CD14-positive monocyte (primary cell): ENCODE measurements at regions not wholly inside any gene's neighbourhood (a gene's known extent, or its start where the extent isn't known, plus 50 kb on each side); places are given as distances from the start of the nearest gene placed in this dataset.

Experiments
- DNase-seq, 3 donors: peaks; one replicate each; pipeline ENCODE4 v3.0.0-alpha.2; 2011 to 2022
- H2AFZ ChIP-seq: 2 replicates; pipeline ENCODE4 v1.6.0; 2012; ENCODE audit warnings: mild to moderate bottlenecking, low read depth, low read length, inconsistent platforms; ENCODE audit not compliant: insufficient read depth, poor library complexity, severe bottlenecking
- H3K27ac ChIP-seq, 2 donors: 1 replicate in 1 of 2; 2 replicates in 1 of 2; pipeline ENCODE4 v1.5.1; 2012 to 2013; ENCODE audit warnings: low read length in 2 of 2, control low read depth in 1 of 2, inconsistent platforms in 1 of 2, low read depth in 1 of 2, mild to moderate bottlenecking in 1 of 2
- H3K27me3 ChIP-seq, 2 donors: one replicate each; pipeline versions ENCODE4 v1.6.0 to v1.6.1; 2011 to 2013; ENCODE audit warnings: low read length in 2 of 2; ENCODE audit not compliant: control insufficient read depth in 2 of 2, insufficient read depth in 2 of 2
- H3K36me3 ChIP-seq, 2 donors: replicated peaks in 1 of 2; 1 replicate in 1 of 2; 2 replicates in 1 of 2; pipeline versions ENCODE4 v1.5.1 to v1.6.1; 2012 to 2013; ENCODE audit warnings: low read length in 2 of 2, control low read depth in 1 of 2, inconsistent platforms in 1 of 2, mild to moderate bottlenecking in 1 of 2; ENCODE audit not compliant: insufficient read depth in 2 of 2, control insufficient read depth in 1 of 2
- H3K4me1 ChIP-seq, 2 donors: 1 replicate in 1 of 2; 2 replicates in 1 of 2; pipeline versions ENCODE4 v1.5.1 to v1.6.1; 2012 to 2013; ENCODE audit warnings: low read length in 2 of 2, control low read depth in 1 of 2, inconsistent platforms in 1 of 2, mild to moderate bottlenecking in 1 of 2, moderate library complexity in 1 of 2; ENCODE audit not compliant: insufficient read depth in 2 of 2, control insufficient read depth in 1 of 2
- H3K4me2 ChIP-seq: replicated peaks from 2 replicates; pipeline ENCODE3; 2012; ENCODE audit warnings: low read length, moderate library complexity, mild to moderate bottlenecking; ENCODE audit not compliant: poor library complexity, severe bottlenecking; ENCODE audit errors: extremely low read depth
- H3K4me3 ChIP-seq, 3 experiments: fragments of 200-600 bp in 1 of 3; sonication (generic) in 1 of 3; replicated peaks in 1 of 3; 1 replicate in 2 of 3; 2 replicates in 1 of 3; pipeline ENCODE4 v1.5.1; 2011 to 2013; ENCODE audit warnings: low read length in 3 of 3, mild to moderate bottlenecking in 3 of 3, control low read depth in 2 of 3, low read depth in 2 of 3, inconsistent platforms in 1 of 3, moderate library complexity in 1 of 3
- H3K79me2 ChIP-seq: 2 replicates; pipeline ENCODE4 v1.6.0; 2012; ENCODE audit warnings: mild to moderate bottlenecking, control low read depth, inconsistent platforms, low read length, moderate library complexity; ENCODE audit not compliant: insufficient read depth
- H3K9ac ChIP-seq: 2 replicates; pipeline ENCODE4 v1.6.0; 2017; ENCODE audit warnings: low read length, mild to moderate bottlenecking; ENCODE audit not compliant: insufficient read depth, poor library complexity, severe bottlenecking
- H3K9me3 ChIP-seq, 2 donors: replicated peaks in 1 of 2; 1 replicate in 1 of 2; 2 replicates in 1 of 2; pipeline versions ENCODE4 v1.5.1 to v1.6.1; 2012 to 2013; ENCODE audit warnings: low read length in 2 of 2, control low read depth in 1 of 2; ENCODE audit not compliant: control insufficient read depth in 1 of 2, insufficient read depth in 1 of 2
- H4K20me1 ChIP-seq: 2 replicates; pipeline ENCODE4 v1.6.0; 2012; ENCODE audit warnings: mild to moderate bottlenecking, low read length, control low read depth, moderate library complexity; ENCODE audit not compliant: insufficient read depth
- H3K27ac Mint-ChIP-seq, 7 donors: one replicate each; pipeline ENCODE4 v1.8.0; 2020; ENCODE audit warnings: mild to moderate bottlenecking in 7 of 7, mixed read lengths in 7 of 7, moderate library complexity in 6 of 7, inconsistent platforms in 2 of 7
- H3K27me3 Mint-ChIP-seq, 3 donors: one replicate each; pipeline ENCODE4 v1.8.0; 2021 to 2022; ENCODE audit warnings: low read depth in 3 of 3, mild to moderate bottlenecking in 3 of 3, mixed read lengths in 3 of 3, moderate library complexity in 3 of 3, inconsistent platforms in 1 of 3
- H3K36me3 Mint-ChIP-seq, 2 donors: one replicate each; pipeline ENCODE4 v1.8.0; 2020; ENCODE audit warnings: mixed read lengths in 2 of 2, inconsistent platforms in 1 of 2, mild to moderate bottlenecking in 1 of 2
- H3K4me1 Mint-ChIP-seq: one replicate; pipeline ENCODE4 v1.8.0; 2020; ENCODE audit warnings: mild to moderate bottlenecking, mixed read lengths
- H3K4me3 Mint-ChIP-seq, 2 donors: one replicate each; pipeline ENCODE4 v1.8.0; 2020; ENCODE audit warnings: mild to moderate bottlenecking in 2 of 2, mixed read lengths in 2 of 2, moderate library complexity in 1 of 2
- H3K9me3 Mint-ChIP-seq, 7 donors: one replicate each; pipeline ENCODE4 v1.8.0; 2020 to 2022; ENCODE audit warnings: mixed read lengths in 7 of 7, mild to moderate bottlenecking in 6 of 7, moderate library complexity in 6 of 7, inconsistent platforms in 2 of 7
- WGBS: methylation state at CpG from one replicate; pipeline ENCODE4 v1.1.5; 2013; ENCODE audit warnings: missing lambda C conversion rate; ENCODE audit not compliant: insufficient coverage; 5-methylcytosine and 5-hydroxymethylcytosine counted together
- intact Hi-C, 2 donors: fragments of 100-400 bp; cut with micrococcal nuclease; formaldehyde crosslinking; loops; one replicate each; pipeline versions ENCODE4 v1.15.0 to v1.15.1; 2023
- TF ChIP-seq, protein P1 (sequence below): fragments of 200-600 bp; IDR thresholded peaks from one replicate; pipeline ENCODE4 v1.8.0; 2022; ENCODE audit warnings: antibody characterized with exemption, mild to moderate bottlenecking

DNA sequence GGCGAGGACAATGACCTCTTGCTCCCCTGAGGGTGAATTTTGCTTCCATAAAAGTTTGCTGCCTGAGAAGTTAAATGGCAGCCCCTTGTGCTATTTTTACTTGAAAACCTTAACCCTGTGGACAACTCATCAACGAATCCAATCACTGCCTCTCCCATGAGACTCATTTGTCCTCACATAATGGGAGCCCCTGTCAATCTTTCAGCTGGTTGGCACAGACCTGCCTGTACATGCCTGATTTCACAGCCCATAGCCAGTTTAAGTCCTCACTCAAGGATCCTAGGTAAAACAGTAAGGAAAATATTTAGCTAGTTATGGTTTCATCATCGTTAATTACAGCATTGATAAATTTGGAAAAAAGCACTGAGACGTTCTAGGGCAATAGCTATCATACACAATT lies 207.4 kb downstream of the NHLRC3 start:
- H3K9ac ChIP-seq: no peak overlapping the region
- WGBS: 44% methylated on average over 1 of the region's 4 CpGs
- H3K4me2 ChIP-seq: no peak overlapping the region
- no peaks in the 10 kb centered on the region for H3K4me1 Mint-ChIP-seq
- TF ChIP-seq, protein P1, sequence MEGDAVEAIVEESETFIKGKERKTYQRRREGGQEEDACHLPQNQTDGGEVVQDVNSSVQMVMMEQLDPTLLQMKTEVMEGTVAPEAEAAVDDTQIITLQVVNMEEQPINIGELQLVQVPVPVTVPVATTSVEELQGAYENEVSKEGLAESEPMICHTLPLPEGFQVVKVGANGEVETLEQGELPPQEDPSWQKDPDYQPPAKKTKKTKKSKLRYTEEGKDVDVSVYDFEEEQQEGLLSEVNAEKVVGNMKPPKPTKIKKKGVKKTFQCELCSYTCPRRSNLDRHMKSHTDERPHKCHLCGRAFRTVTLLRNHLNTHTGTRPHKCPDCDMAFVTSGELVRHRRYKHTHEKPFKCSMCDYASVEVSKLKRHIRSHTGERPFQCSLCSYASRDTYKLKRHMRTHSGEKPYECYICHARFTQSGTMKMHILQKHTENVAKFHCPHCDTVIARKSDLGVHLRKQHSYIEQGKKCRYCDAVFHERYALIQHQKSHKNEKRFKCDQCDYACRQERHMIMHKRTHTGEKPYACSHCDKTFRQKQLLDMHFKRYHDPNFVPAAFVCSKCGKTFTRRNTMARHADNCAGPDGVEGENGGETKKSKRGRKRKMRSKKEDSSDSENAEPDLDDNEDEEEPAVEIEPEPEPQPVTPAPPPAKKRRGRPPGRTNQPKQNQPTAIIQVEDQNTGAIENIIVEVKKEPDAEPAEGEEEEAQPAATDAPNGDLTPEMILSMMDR: no peak
- H3K9me3 Mint-ChIP-seq: no peaks in the 10 kb centered on the region
- peaks cover 0 to 2% (median 0%) of the 10 kb centered on the region in 3 donors for H3K27me3 Mint-ChIP-seq
- no peaks in the 10 kb centered on the region for H3K36me3 ChIP-seq
- no peaks in the 10 kb centered on the region for H4K20me1 ChIP-seq
- no peak overlapping the region for H2AFZ ChIP-seq
- H3K27ac ChIP-seq: no peak overlapping the region
- H3K27me3 ChIP-seq: no peaks in the 10 kb centered on the region
- intact Hi-C loops: no loop called here
- no peaks in the 10 kb centered on the region for H3K9me3 ChIP-seq
- H3K4me3 Mint-ChIP-seq: no peak overlapping the region
- no peaks in the 10 kb centered on the region for H3K4me1 ChIP-seq
- no peak overlapping the region for H3K4me3 ChIP-seq
- H3K36me3 Mint-ChIP-seq: no peaks in the 10 kb centered on the region
- DNase-seq: no peak
- no peaks in the 10 kb centered on the region for H3K79me2 ChIP-seq
- H3K27ac Mint-ChIP-seq: no peak overlapping the region

DNA sequence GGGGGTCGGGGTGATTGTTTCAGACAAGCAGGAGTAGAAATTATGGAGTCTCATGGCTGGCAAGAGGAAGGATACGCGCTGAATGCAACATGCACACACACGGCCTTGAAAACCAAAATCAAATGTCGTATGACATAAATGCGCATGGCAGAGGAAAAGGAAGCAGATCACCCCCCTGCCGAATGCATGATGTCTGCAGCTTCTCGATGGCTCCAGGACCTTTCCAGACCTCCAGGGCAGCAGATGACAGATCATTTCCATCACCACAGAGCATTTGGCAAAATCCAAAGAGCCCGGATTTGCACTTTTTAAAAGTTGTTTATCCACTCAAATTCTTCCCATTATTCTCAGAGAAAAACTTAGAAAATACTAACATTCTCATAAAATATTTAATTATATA lies 211.7 kb downstream of the NHLRC3 start:
- H3K27ac Mint-ChIP-seq: no peak overlapping the region
- Histone ChIP-seq H3K36me3 (no peaks in the 10 kb centered on the region), H3K79me2 (no peaks in the 10 kb centered on the region), H3K9me3 (no peaks in the 10 kb centered on the region), H2AFZ (no peak overlapping the region), H3K9ac (no peak overlapping the region), H3K4me2 (no peak overlapping the region), H3K27ac (no peak overlapping the region), H3K27me3 (no peaks in the 10 kb centered on the region), H3K4me1 (no peaks in the 10 kb centered on the region), H4K20me1 (no peaks in the 10 kb centered on the region), H3K4me3 (no peak overlapping the region)
- H3K4me3 Mint-ChIP-seq: no peak overlapping the region
- H3K9me3 Mint-ChIP-seq: no peaks in the 10 kb centered on the region
- no peaks in the 10 kb centered on the region for H3K36me3 Mint-ChIP-seq
- TF ChIP-seq, protein P1: no peak
- intact Hi-C loops: no loop called here
- peaks cover 0 to 4% (median 0%) of the 10 kb centered on the region in 3 donors for H3K27me3 Mint-ChIP-seq
- WGBS: 84% methylated on average over 7 of the region's 9 CpGs
- DNase-seq: no peak
- H3K4me1 Mint-ChIP-seq: no peaks in the 10 kb centered on the region
